HUES64 (cell line): ENCODE measurements at regions not wholly inside any gene's neighbourhood (a gene's known extent, or its start where the extent isn't known, plus 50 kb on each side); places are given as distances from the start of the nearest gene placed in this dataset.

Experiments
- H3K27ac ChIP-seq: 2 replicates; pipeline ENCODE4 v1.7.0; 2013; ENCODE audit warnings: low read depth, low read length, inconsistent platforms
- H3K27me3 ChIP-seq: 2 replicates; pipeline ENCODE4 v1.6.1; 2013; ENCODE audit warnings: mild to moderate bottlenecking, low read length; ENCODE audit not compliant: insufficient read depth
- H3K36me3 ChIP-seq: 2 replicates; pipeline ENCODE4 v1.6.1; 2013; ENCODE audit warnings: mild to moderate bottlenecking, low read length; ENCODE audit not compliant: insufficient read depth
- H3K4me1 ChIP-seq: 2 replicates; pipeline ENCODE4 v1.6.1; 2013; ENCODE audit warnings: mild to moderate bottlenecking, low read length, moderate library complexity; ENCODE audit not compliant: insufficient read depth
- H3K4me3 ChIP-seq: 2 replicates; pipeline ENCODE4 v1.5.1; 2013; ENCODE audit warnings: mild to moderate bottlenecking, low read length, moderate library complexity
- H3K9ac ChIP-seq: 2 replicates; pipeline ENCODE4 v1.6.1; 2013; ENCODE audit warnings: mild to moderate bottlenecking, low read depth, low read length
- H3K9me3 ChIP-seq: 2 replicates; pipeline ENCODE4 v1.6.1; 2013; ENCODE audit warnings: low read depth, low read length; ENCODE audit not compliant: insufficient read depth
- WGBS: fragments of 150-250, 120-280 bp; methylation state at CpG from one replicate; pipeline ENCODE4 v1.1.7; 2013; ENCODE audit warnings: missing lambda C conversion rate; 5-methylcytosine and 5-hydroxymethylcytosine counted together

DNA sequence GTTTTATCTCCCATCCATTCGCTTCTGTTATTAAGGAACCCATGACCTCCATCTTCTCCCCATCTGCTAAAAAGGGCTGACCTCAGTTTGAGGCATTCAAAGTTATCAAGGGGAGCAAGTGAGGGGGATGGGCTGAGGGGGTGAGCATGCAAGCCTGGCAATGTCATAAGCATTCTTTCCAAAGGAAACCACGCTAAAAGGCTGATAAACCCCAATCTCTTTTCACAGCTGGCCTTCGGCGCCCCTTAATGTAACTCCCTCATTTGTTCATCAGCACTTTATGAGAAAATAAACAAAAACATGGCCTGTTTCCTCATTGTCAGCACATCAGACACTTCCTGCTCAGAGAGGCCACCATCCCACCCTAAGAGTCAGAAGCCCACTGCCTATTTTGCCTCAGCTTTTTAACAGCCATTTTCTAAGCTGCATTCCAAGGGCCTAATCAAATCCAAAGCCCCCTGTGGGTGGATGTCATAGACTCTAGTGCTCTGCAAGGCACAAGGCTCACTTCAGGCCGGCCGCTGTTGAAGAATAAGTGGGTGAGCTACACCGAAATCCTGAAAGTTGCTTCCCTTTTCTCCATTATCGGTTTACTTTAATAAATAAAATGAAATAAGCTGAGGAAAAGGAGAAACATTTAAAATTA lies 92.0 kb upstream of the SRD5A3 start:
- no peak overlapping the region for H3K9ac ChIP-seq
- H3K27me3 ChIP-seq: no peaks in the 10 kb centered on the region
- peaks cover 19% of the 10 kb centered on the region for H3K4me1 ChIP-seq
- no peaks in the 10 kb centered on the region for H3K9me3 ChIP-seq
- no peak overlapping the region for H3K27ac ChIP-seq
- 96% methylated on average over 6 of the region's 8 CpGs for WGBS
- H3K36me3 ChIP-seq: no peaks in the 10 kb centered on the region
- H3K4me3 ChIP-seq: no peak overlapping the region

DNA sequence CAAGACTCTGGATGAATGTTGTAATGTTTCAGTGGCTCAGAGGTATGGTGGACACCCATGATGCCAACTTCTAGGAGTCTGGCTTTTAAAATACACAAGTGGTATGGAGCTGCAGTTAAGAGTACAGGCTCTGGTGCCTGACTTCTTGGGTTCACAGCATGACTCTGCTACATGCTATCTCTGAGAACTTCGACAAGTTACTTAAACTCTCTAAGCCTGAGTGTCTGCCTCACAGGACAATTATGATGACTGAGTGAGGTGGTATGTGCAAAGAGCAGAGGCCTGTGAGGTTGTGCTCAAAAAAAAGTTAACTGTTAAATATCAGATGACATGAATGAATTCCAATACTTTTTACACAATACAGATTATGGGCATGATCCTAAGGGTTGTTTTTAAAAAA lies 90.9 kb upstream of the SRD5A3 start:
- no peak overlapping the region for H3K4me3 ChIP-seq
- H3K36me3 ChIP-seq: no peaks in the 10 kb centered on the region
- H3K9ac ChIP-seq: no peak overlapping the region
- no peaks in the 10 kb centered on the region for H3K27me3 ChIP-seq
- H3K4me1 ChIP-seq: peaks cover 19% of the 10 kb centered on the region
- H3K27ac ChIP-seq: no peak overlapping the region
- whole genome bisulfite sequencing: 94% methylated on average over 1 of the region's 1 CpG
- no peaks in the 10 kb centered on the region for H3K9me3 ChIP-seq

DNA sequence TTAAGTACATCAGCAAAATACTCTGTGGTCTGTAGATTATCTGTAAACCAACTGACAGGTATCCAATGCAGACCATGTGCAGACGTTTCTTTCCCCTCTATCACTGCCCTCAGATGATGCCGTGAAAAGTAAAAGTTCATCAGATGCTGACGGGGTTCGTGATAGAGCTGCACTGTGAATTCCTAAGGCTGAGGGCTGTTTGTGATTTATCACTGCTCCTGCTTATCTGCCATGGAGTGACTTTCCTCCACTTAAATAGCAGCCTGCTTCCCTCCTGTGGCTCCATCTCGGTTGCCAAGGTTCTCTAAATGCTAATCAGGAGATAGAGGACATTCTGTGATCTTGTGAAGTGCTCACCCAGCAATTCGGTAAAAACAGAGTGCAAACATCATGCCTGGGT lies 89.3 kb upstream of the SRD5A3 start:
- Histone ChIP-seq H3K4me3 (no peak overlapping the region), H3K9ac (no peak overlapping the region), H3K27me3 (no peaks in the 10 kb centered on the region), H3K36me3 (no peaks in the 10 kb centered on the region), H3K4me1 (peaks cover 19% of the 10 kb centered on the region), H3K27ac (no peak overlapping the region), H3K9me3 (no peaks in the 10 kb centered on the region)
- 60% methylated on average over 6 of the region's 6 CpGs for WGBS

DNA sequence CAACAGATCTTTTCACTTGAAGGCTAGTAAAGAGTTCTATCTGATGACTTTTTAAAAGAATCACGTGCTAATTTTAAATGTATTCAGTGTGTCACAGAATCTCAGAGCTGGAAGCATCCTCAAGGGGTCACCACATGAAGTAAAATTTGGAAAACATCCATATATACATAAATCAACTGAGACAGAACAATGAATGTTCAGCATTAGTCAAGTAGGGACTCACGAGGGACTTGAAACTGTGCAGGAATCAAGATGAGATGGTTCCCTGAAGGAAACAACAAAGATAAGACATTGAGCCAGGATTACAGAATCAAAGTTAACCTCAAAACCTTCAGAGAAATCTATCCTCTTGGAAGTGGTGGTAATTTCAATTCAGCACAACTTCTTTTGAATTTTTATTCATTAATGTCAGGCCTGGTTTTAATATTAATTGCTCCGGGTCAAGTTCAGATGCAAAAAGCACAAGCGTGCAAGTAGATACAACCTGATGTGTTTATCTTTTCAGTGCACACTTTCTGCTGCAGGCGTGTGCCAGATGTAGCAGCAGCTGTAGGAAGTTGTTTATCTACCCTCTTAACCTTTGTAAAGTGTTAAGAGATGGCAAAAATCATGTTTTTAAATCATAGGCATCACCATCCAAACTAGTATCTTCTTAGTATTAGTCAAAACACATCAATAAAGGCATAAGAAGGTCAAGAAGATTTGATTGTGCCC lies 87.7 kb upstream of the SRD5A3 start:
- no peak overlapping the region for H3K4me3 ChIP-seq
- H3K27me3 ChIP-seq: no peaks in the 10 kb centered on the region
- H3K27ac ChIP-seq: no peak overlapping the region
- WGBS: 92% methylated on average over 5 of the region's 5 CpGs
- H3K4me1 ChIP-seq: peaks cover 16% of the 10 kb centered on the region
- H3K9me3 ChIP-seq: no peaks in the 10 kb centered on the region
- H3K36me3 ChIP-seq: no peaks in the 10 kb centered on the region
- H3K9ac ChIP-seq: no peak overlapping the region

DNA sequence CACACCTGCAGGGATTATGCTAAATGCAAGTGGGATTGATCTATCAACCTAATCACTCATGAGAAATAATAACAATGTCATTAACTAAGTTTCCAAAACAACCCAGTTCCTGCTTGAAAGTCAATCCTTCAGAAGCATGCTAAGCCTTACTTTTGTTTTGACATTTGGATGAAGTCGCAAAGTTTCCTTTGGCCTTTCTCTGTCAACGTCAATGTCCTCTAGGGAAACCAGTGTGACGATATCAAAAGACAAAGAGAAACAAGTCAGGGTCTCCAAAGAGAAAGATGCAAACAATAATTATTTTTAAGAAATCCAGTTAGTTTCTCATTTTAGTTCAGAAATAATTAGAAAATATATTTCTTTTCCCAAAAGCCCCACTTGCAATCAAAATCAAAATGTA lies 86.7 kb upstream of the SRD5A3 start:
- Histone ChIP-seq H3K27ac (no peak overlapping the region), H3K9ac (no peak overlapping the region), H3K4me3 (no peak overlapping the region), H3K9me3 (no peaks in the 10 kb centered on the region), H3K27me3 (no peaks in the 10 kb centered on the region), H3K36me3 (no peaks in the 10 kb centered on the region), H3K4me1 (peaks cover 8% of the 10 kb centered on the region; the same call in 1 of the 2 replicates)
- 77% methylated on average over 3 of the region's 3 CpGs for WGBS

DNA sequence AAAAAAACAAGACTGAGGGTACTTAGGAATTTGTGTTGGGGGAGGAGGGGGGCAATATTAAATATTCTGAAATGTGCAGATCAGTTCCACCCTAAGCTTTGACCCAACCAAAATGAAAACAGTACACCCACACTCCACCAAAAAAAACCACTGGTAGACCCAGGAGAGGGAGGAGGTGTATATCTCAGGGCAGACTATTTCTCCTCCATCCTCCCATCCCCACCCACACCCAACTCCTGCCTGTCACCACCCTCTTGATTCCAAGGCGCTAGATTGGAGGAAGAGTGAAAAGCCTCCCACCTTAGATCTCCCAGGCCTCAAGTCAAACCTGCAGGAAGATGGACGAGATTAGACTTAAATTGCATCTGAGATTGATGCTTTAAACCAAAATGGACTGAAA lies 76.6 kb upstream of the SRD5A3 start:
- no peak overlapping the region for H3K4me3 ChIP-seq
- H3K4me1 ChIP-seq: 0 out of 2 replicates have a peak, but pooled peaks cover 9% of the 10 kb centered on the region
- WGBS: 98% methylated on average over 2 of the region's 2 CpGs

DNA sequence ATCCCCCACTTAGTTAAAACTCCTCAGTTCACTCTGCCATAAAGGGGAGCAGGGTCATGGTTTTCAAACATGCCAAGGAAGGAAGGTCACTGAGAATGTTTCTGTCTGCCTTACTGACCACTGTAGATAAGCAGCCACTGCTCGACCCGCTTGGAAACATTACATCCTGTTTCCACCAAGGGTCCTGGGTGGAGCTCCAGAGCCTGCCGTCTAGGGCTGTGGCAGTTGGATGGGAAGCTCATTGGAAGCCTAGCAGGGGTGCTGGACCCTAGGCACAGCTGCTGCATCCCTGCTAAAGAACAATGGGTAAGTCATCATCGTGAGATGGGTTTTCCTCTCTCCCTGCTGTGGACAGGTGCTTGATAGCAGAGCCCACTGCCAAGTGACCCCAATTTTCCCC lies 76.0 kb upstream of the SRD5A3 start:
- Histone ChIP-seq H3K9me3 (no peaks in the 10 kb centered on the region), H3K4me1 (0 out of 2 replicates have a peak, but pooled peaks cover 9% of the 10 kb centered on the region), H3K27me3 (no peaks in the 10 kb centered on the region), H3K4me3 (no peak overlapping the region), H3K36me3 (no peaks in the 10 kb centered on the region), H3K27ac (no peak overlapping the region), H3K9ac (no peak overlapping the region)
- WGBS: 89% methylated on average over 4 of the region's 4 CpGs

More for the DNA sequence above, 76.6 kb upstream of the SRD5A3 start:
- Histone ChIP-seq H3K36me3 (no peaks in the 10 kb centered on the region), H3K9me3 (no peaks in the 10 kb centered on the region), H3K27me3 (no peaks in the 10 kb centered on the region), H3K27ac (no peak overlapping the region), H3K9ac (no peak overlapping the region)

DNA sequence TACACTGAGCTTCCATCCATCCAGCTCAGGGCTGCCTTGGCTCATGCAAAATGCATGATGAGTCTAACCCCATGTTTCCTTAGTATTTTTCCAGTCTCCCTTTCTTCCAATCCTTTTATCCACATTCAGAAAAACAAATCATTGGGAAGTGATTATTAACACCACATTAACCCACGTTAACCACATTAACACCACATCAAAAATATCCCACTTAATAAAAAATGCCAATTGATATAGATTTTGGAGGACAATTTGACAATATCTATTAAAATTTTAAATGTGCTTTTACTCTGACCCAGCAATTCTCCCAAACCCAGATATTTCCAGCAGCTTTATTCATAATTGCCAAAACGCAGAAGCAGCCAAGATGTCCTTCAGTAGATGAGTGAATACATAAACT lies 75.6 kb upstream of the SRD5A3 start:
- WGBS: 93% methylated on average over 2 of the region's 2 CpGs
- no peaks in the 10 kb centered on the region for H3K27me3 ChIP-seq
- no peaks in the 10 kb centered on the region for H3K9me3 ChIP-seq
- no peaks in the 10 kb centered on the region for H3K36me3 ChIP-seq
- no peak overlapping the region for H3K9ac ChIP-seq
- H3K4me3 ChIP-seq: no peak overlapping the region
- H3K4me1 ChIP-seq: 0 out of 2 replicates have a peak, but pooled peaks cover 9% of the 10 kb centered on the region
- no peak overlapping the region for H3K27ac ChIP-seq

DNA sequence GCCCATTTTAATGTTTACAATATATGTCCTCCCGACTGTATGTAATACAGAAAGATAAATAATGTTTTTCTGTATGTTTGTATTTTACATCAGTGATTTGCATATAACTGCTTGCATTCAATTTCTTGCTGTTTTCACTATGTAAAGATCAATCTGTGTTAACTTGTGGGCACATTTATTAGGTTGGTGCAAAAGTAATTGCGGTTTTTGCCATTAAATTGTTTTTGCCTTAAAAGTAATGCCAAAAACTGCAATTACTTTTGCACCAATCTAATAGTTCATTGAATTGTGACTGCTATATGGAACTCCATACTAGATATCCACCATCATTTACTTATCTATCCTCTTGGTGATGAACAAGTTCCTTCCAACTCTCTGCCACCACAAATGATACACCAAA lies 73.9 kb upstream of the SRD5A3 start:
- Histone ChIP-seq H3K9ac (no peak overlapping the region), H3K27ac (no peak overlapping the region), H3K4me3 (no peak overlapping the region), H3K4me1 (0 out of 2 replicates have a peak, but pooled peaks cover 9% of the 10 kb centered on the region), H3K9me3 (no peaks in the 10 kb centered on the region), H3K27me3 (no peaks in the 10 kb centered on the region), H3K36me3 (no peaks in the 10 kb centered on the region)
- 80% methylated on average over 1 of the region's 2 CpGs for WGBS

DNA sequence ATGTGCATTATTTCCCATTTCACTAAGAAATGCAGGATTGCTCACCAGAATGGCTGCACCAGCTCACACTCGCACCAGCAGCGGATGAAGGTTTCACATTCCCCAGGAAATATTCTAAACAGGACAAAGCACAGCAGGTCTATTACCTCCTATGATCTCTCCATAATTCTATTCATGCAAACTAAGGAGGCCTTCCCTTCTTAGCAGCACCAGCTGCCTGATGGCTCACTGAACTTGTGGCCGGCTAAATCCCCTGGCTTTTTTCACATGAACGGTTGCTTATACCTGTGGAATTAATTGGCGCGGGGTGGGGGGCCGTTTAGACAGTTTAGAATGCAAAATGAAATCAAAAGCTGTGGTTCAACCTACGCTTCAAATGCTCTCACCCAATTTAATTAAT lies 73.5 kb upstream of the SRD5A3 start:
- WGBS: 86% methylated on average over 8 of the region's 8 CpGs
- H3K27me3 ChIP-seq: no peaks in the 10 kb centered on the region
- no peaks in the 10 kb centered on the region for H3K36me3 ChIP-seq

DNA sequence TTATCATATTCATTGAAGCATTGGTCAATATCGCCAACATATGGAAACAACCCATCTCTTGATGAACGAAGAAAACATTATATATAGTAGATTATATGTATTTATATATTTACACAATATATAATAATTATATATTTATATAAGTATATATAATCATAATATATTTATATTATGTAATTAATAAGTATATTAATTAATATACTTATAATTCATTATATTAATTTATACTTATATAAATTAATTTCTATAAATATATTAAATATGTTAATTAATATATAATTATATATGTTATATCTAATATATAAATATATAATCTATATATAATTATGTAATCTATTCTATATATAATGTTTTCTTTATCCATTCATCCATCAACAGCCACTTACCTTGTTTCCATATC lies 69.0 kb upstream of the SRD5A3 start:
- Histone ChIP-seq H3K27ac (no peak overlapping the region), H3K9ac (no peak overlapping the region), H3K9me3 (no peaks in the 10 kb centered on the region), H3K27me3 (no peaks in the 10 kb centered on the region), H3K36me3 (no peaks in the 10 kb centered on the region), H3K4me1 (peaks cover 27% of the 10 kb centered on the region), H3K4me3 (no peak overlapping the region)
- no CpG with 5 or more reads among the region's 2 CpGs for WGBS

More for the DNA sequence above, 73.5 kb upstream of the SRD5A3 start:
- no peaks in the 10 kb centered on the region for H3K9me3 ChIP-seq
- 0 out of 2 replicates have a peak, but pooled peaks cover 9% of the 10 kb centered on the region for H3K4me1 ChIP-seq
- H3K9ac ChIP-seq: no peak overlapping the region
- no peak overlapping the region for H3K4me3 ChIP-seq
- no peak overlapping the region for H3K27ac ChIP-seq
